ENCODE measurements at regions not wholly inside any gene's neighbourhood (a gene's known extent, or its start where the extent isn't known, plus 50 kb on each side); places are given as distances from the start of the nearest gene placed in this dataset.

- TF ChIP-seq ESRRG (CRISPR knock-in tag; IDR thresholded peaks at IDR 0.05) (no peak), ISL1 (CRISPR knock-in tag; IDR thresholded peaks at IDR 0.05) (no peak)
- TF ChIP-seq, protein P1, sequence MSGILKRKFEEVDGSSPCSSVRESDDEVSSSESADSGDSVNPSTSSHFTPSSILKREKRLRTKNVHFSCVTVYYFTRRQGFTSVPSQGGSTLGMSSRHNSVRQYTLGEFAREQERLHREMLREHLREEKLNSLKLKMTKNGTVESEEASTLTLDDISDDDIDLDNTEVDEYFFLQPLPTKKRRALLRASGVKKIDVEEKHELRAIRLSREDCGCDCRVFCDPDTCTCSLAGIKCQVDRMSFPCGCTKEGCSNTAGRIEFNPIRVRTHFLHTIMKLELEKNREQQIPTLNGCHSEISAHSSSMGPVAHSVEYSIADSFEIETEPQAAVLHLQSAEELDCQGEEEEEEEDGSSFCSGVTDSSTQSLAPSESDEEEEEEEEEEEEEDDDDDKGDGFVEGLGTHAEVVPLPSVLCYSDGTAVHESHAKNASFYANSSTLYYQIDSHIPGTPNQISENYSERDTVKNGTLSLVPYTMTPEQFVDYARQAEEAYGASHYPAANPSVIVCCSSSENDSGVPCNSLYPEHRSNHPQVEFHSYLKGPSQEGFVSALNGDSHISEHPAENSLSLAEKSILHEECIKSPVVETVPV (CRISPR knock-in tag; IDR thresholded peaks at IDR 0.05): no peak
Measured at GRCh38 chr10:3241967-3242650, 69.5 kb upstream of the PITRM1 start.
